ENCODE measurements at regions not wholly inside any gene's neighbourhood (a gene's known extent, or its start where the extent isn't known, plus 50 kb on each side); places are given as distances from the start of the nearest gene placed in this dataset.

- CTCF ChIA-PET, result no interaction called here
Measured at GRCh38 chr15:35690089-35690488, 144.1 kb upstream of the DPH6 start.

GRCh38 chr15:35690698-35691116 is 144.7 kb upstream of the DPH6 start:
- TF ChIP-seq ZNF549 (tag by site-specific recombination; IDR thresholded peaks at IDR 0.05) (no peak), ZNF311 (tag by site-specific recombination; IDR thresholded peaks at IDR 0.05; ENCODE audit: borderline replicate concordance) (no peak), ZNF292 (tag by site-specific recombination; IDR thresholded peaks at IDR 0.05; ENCODE audit: borderline replicate concordance, low read depth) (no peak), OSR2 (tag by site-specific recombination; IDR thresholded peaks at IDR 0.05) (no peak), ZNF404 (tag by site-specific recombination; IDR thresholded peaks at IDR 0.05) (no peak), ZNF175 (tag by site-specific recombination; IDR thresholded peaks at IDR 0.05) (no peak), ZFP37 (tag by site-specific recombination; IDR thresholded peaks at IDR 0.05) (no peak), EGR2 (tag by site-specific recombination; IDR thresholded peaks at IDR 0.05; ENCODE audit: low read depth) (0 out of 2 replicates have a peak, but pooled peaks have one; percentile 7), ZNF146 (tag by site-specific recombination; IDR thresholded peaks at IDR 0.05) (no peak), ZFHX2 (tag by site-specific recombination; conservative IDR thresholded peaks at IDR 0.05) (peak; percentile 31), ZNF621 (tag by site-specific recombination; IDR thresholded peaks at IDR 0.05) (no peak), ZNF133 (tag by site-specific recombination; IDR thresholded peaks at IDR 0.05) (no peak), ZNF544 (tag by site-specific recombination; IDR thresholded peaks at IDR 0.05) (no peak), ZNF394 (tag by site-specific recombination; IDR thresholded peaks at IDR 0.05; ENCODE audit: borderline replicate concordance) (no peak), ZNF692 (tag by site-specific recombination; IDR thresholded peaks at IDR 0.05) (no peak), ZNF24 (tag by site-specific recombination; IDR thresholded peaks at IDR 0.05) (no peak)
- no peaks in the 10 kb centered on the region for H3K36me3 ChIP-seq (ENCODE audit: control insufficient read depth in 2 of 2, insufficient read depth in 1 of 2, low read length in 2 of 2)
- H3K9me3 ChIP-seq (ENCODE audit: control insufficient read depth, insufficient read depth, low read depth, low read length), result no peaks in the 10 kb centered on the region
- POLR2A ChIA-PET, result no interaction called here
- no peak overlapping the region for H3K4me3 ChIP-seq (ENCODE audit: low read depth, low read length)
- CTCF ChIA-PET, result no interaction called here
- no peaks in the 10 kb centered on the region for H3K4me1 ChIP-seq (ENCODE audit: control insufficient read depth, insufficient read depth, low read length)
- H3K27ac ChIP-seq (ENCODE audit: extremely low read depth, low read depth, low read length), result no peak overlapping the region

More at GRCh38 chr15:35690089-35690488, 144.1 kb upstream of the DPH6 start:
- TF ChIP-seq ZNF37A (tag by site-specific recombination; IDR thresholded peaks at IDR 0.05), result no peak
- no peak for TF ChIP-seq ZNF366 (tag by site-specific recombination; conservative IDR thresholded peaks at IDR 0.05)
- TF ChIP-seq ZNF785 (tag by site-specific recombination; IDR thresholded peaks at IDR 0.05), result no peak
- TF ChIP-seq ZNF398 (tag by site-specific recombination; IDR thresholded peaks at IDR 0.05), result no peak
- TF ChIP-seq ZXDB (tag by site-specific recombination; IDR thresholded peaks at IDR 0.05), result no peak
- TF ChIP-seq ZNF596 (tag by site-specific recombination; IDR thresholded peaks at IDR 0.05), result no peak
- no peak for TF ChIP-seq ZNF132 (tag by site-specific recombination; IDR thresholded peaks at IDR 0.05; ENCODE audit: borderline replicate concordance)
- no peak for TF ChIP-seq ZNF214 (tag by site-specific recombination; IDR thresholded peaks at IDR 0.05; ENCODE audit: borderline replicate concordance)
- TF ChIP-seq ZSCAN30 (tag by site-specific recombination; IDR thresholded peaks at IDR 0.05), result no peak
- no peak for TF ChIP-seq ZNF626 (tag by site-specific recombination; IDR thresholded peaks at IDR 0.05)
- no peak for TF ChIP-seq ZSCAN16 (tag by site-specific recombination; IDR thresholded peaks at IDR 0.05)
- no peak for TF ChIP-seq ZNF404 (tag by site-specific recombination; IDR thresholded peaks at IDR 0.05)
- H3K4me3 ChIP-seq (ENCODE audit: low read depth, low read length), result no peak overlapping the region
- H3K4me1 ChIP-seq (ENCODE audit: control insufficient read depth, insufficient read depth, low read length), result no peaks in the 10 kb centered on the region
- H3K9me3 ChIP-seq (ENCODE audit: control insufficient read depth, insufficient read depth, low read depth, low read length), result no peaks in the 10 kb centered on the region
- POLR2A ChIA-PET, result no interaction called here
- H3K36me3 ChIP-seq (ENCODE audit: control insufficient read depth in 2 of 2, insufficient read depth in 1 of 2, low read length in 2 of 2), result no peaks in the 10 kb centered on the region
- H3K27ac ChIP-seq (ENCODE audit: extremely low read depth, low read depth, low read length), result no peak overlapping the region

All from HEK293 (cell line).